NCI-H460 (cell line): ENCODE measurements at regions not wholly inside any gene's neighbourhood (a gene's known extent, or its start where the extent isn't known, plus 50 kb on each side); places are given as distances from the start of the nearest gene placed in this dataset.
"Not testable (repeated sequence)": the region's sequence is repeated elsewhere in the genome, so short reads cannot be mapped to it uniquely, and the experiment has no call there.

ENCODE experiments used
- DNase-seq: peaks from one replicate; pipeline ENCODE4 v3.0.0-alpha.2; 2016; ENCODE audit warnings: low read depth; ENCODE audit errors: extremely low read depth

GRCh38 chr12:124070394-124071074 is 97.5 kb downstream of the ZNF664 start:
- DNase-seq = not testable (repeated sequence)

GRCh38 chr12:124071075-124071443 is 98.0 kb downstream of the ZNF664 start:
- no peak for DNase-seq

- DNase-seq = no peak
Measured at GRCh38 chr12:124073356-124074035, 100.5 kb downstream of the ZNF664 start.

- no peak for DNase-seq
Measured at GRCh38 chr12:124075841-124076240, 102.8 kb downstream of the ZNF664 start.

GRCh38 chr12:124077701-124078100 is 104.7 kb downstream of the ZNF664 start:
- no peak for DNase-seq

- no peak for DNase-seq
Measured at GRCh38 chr12:124078800-124079199, 105.8 kb downstream of the ZNF664 start.

- DNase-seq = no peak
Measured at GRCh38 chr12:124080649-124081048, 107.6 kb downstream of the ZNF664 start.

GRCh38 chr12:124082012-124082411 is 109.0 kb downstream of the ZNF664 start:
- no peak for DNase-seq

GRCh38 chr12:124082687-124083086 is 109.7 kb downstream of the ZNF664 start:
- DNase-seq = no peak

DNA sequence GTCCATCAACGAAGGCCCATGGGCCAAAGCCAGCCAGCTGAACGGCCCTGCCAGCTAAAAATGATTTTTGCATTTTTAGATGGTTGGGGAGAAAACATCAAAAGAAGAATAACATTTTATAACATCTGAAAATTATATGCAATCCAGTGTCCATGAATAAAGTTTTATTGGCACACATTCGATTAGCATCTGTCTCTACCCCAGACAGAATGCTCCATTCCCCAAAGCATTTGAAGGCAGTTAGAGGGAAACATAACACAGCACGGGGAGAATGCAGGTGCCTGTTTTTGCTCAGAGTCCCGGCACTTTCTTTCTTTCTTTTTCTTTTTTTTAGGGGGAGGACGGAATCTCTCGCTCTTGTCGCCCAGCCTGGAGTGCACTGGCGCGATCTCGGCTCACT is 110.7 kb downstream of the ZNF664 start:
- DNase-seq = no peak

GRCh38 chr12:124085419-124086296 is 112.6 kb downstream of the ZNF664 start:
- no peak for DNase-seq

- DNase-seq = no peak
Measured at GRCh38 chr12:124086299-124086898, 113.4 kb downstream of the ZNF664 start.

- DNase-seq = no peak
Measured at GRCh38 chr12:124087266-124088051, 114.4 kb downstream of the ZNF664 start.

DNA sequence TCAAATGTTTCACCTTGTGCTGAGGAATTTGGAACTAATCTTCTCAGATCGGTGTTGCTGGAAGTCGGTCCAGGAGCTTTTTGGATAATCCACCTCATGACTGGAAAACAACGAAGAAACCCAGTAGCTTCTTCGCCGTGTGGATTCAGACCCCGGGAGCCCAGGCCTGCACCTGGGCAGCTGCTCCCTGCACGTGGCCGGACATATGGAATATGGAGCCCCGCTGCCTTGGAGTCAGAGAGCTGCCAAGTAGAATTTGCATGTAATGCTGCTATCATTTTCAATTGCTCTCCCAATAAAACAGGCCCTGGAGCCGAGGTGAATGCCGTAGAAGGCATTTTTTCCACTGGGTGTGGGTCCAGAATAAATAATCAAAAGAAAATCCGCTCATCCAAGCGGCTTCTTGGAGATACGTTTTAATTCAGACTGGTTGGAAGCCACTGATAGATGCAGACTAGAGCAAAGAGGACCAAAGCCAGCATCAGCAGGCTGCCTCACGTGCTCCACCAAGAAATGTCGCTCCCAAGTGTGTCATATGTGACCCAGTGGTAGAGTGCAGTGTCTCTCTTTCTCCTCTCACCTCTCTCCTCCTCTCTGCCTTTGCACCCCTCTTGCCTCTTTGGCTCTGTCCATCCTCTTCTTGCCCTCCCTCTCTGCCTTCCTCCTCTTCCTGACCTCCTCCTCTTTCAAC is 115.3 kb downstream of the ZNF664 start:
- DNase-seq = no peak

DNA sequence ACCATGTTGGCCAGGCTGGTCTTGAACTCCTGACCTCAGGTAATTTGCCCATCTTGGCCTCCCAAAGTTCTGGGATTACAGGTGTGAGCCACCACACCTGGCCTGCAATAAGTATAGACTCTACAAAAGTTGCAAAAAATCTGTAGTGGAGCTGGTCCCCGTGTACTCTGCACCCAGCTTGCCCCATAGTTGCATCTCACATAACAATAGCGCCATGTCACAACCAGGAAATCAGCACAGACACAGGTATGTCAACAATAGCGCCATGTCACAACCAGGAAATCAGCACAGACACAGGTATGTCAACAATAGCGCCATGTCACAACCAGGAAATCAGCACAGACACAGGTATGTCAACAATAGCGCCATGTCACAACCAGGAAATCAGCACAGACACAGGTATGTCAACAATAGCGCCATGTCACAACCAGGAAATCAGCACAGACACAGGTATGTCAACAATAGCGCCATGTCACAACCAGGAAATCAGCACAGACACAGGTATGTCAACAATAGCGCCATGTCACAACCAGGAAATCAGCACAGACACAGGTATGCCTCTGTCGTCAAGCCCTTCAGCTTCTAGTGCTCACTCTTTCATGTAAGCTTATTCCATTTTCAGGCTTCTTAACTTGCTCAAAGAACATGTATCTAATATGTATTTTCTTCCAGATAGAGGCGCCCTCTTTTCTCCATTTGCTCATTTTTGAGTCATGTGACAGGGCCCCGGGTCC is 116.3 kb downstream of the ZNF664 start:
- not testable (repeated sequence) for DNase-seq

- DNase-seq = no peak
Measured at GRCh38 chr12:124091835-124092234, 118.8 kb downstream of the ZNF664 start.

DNA sequence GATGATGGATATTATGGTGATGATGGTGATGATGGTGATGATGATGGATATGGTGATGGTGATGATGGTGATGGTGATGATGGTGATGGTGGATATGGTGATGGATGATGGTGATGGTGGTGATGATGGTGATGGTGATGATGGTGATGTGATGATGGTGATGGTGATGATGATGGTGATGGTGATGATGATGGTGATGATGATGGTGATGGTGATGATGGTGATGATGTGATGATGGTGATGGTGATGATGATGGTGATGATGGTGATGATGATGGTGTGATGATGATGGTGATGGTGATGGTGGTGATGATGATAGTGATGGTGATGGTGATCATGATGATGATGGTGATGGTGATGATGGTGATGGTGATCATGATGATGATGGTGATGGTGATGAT is 119.5 kb downstream of the ZNF664 start:
- not testable (repeated sequence) for DNase-seq

DNA sequence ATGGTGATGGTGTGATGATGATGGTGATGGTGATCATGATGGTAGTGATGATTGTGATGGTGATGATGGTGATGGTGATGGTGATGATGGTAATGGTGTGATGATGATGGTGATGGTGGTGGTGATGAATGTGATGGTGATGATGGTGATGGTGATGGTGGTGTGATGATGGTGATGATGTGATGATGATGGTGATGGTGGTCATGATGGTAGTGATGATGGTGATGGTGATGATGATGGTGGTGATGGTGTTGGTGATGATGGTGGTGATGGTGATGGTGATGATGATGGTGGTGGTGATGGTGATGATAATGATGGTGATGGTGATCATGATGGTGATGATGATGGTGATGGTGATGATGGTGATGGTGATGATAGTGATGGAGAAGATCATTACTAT is 120.3 kb downstream of the ZNF664 start:
- DNase-seq = no peak

DNA sequence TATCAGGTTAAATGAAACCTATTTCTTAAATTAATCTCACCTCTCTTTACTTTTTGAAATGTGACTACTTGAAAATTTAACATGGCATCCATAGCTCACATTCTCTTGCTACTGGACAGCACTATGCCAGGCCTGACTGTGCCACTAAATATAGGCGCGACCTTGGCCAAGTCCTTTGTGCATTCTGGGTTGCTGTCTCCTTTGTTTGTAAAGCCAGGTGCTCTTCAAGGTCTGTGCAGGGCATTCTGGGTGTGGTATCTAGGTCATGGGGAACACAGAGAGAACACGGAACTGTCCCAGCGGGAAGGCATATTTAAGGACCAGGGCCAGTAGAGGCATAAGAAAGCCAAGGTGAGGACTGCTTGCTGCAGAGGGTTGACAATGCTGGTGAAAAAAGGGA is 121.2 kb downstream of the ZNF664 start:
- DNase-seq = no peak
